ENCODE measurements at regions not wholly inside any gene's neighbourhood (a gene's known extent, or its start where the extent isn't known, plus 50 kb on each side); places are given as distances from the start of the nearest gene placed in this dataset.

DNA sequence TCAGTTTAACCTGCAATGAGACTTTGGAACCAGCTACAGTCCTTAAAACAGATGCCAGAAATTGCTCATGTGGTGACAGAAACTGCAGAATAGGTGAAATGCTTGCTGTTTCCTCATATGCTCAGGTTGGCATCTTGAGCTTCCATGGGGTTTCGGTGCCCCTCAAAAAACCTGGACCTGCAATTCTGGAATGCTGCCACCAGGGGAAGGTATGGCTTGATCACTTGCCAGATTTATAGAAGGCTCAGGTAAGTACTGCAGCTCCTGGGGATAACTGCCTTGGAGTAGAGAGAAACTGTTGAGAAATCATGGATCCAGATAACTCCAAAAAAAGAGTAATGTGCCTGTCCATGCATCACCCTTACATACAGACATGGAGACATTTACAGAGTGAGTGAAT is 113.0 kb downstream of the CTTN start:
- no peaks in the 10 kb centered on the region for H3K4me1 ChIP-seq (ENCODE audit: control insufficient read depth, insufficient read depth, low read length)
- H3K36me3 ChIP-seq (ENCODE audit: control insufficient read depth, insufficient read depth, low read length): no peaks in the 10 kb centered on the region
- no peak overlapping the region for H3K4me3 ChIP-seq (ENCODE audit: low read depth, low read length)
- no peaks in the 10 kb centered on the region for H3K27me3 ChIP-seq (ENCODE audit: control insufficient read depth, insufficient read depth, low read length)
- H3K9ac ChIP-seq (ENCODE audit: low read depth, low read length): no peak overlapping the region
- no peaks in the 10 kb centered on the region for H3K9me3 ChIP-seq (ENCODE audit: control insufficient read depth, insufficient read depth, low read length)

DNA sequence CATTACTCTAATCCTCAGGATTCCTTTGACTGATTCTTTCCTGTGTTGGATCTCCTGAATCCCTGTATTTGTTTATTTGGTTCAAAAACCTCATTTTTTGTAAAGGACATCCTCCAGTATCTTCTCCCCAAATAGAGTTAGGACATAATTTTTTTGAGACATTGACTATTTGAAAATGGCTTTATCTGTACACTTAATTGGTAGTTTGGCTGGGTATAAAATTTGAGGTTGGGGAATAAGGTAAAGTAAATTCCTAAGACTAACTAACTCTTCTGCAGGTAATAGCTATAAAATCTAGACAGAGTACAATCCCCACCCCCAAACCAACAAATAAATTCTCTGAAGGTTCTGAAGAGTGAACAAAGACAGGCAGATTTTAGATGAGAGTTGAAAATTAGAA is 114.4 kb downstream of the CTTN start:
- Histone ChIP-seq H3K9ac (ENCODE audit: low read depth, low read length) (no peak overlapping the region), H3K4me1 (ENCODE audit: control insufficient read depth, insufficient read depth, low read length) (no peaks in the 10 kb centered on the region), H3K4me3 (ENCODE audit: low read depth, low read length) (no peak overlapping the region), H3K9me3 (ENCODE audit: control insufficient read depth, insufficient read depth, low read length) (no peaks in the 10 kb centered on the region), H3K36me3 (ENCODE audit: control insufficient read depth, insufficient read depth, low read length) (no peaks in the 10 kb centered on the region), H3K27me3 (ENCODE audit: control insufficient read depth, insufficient read depth, low read length) (no peaks in the 10 kb centered on the region)

DNA sequence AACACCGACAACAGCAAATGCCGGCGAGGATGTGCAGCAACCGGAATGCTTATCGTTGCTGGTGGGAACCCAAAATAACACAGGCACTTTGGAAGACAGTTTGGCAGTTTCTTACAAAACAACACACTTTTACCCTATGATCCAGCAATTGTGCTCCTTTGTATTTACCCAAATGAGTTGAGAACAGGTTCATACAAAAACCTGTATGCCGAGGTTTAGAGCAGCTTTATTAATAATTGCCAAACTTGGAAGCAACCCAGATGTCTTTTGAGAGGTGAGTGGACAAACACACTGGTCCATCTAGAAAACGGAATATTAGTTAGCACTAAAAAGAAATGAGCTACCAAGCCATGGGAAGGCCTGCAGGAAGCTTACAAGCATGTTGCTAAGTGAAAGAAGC is 118.9 kb downstream of the CTTN start:
- H3K9me3 ChIP-seq (ENCODE audit: control insufficient read depth, insufficient read depth, low read length): no peaks in the 10 kb centered on the region
- peaks cover 3% of the 10 kb centered on the region for H3K4me1 ChIP-seq (ENCODE audit: control insufficient read depth, insufficient read depth, low read length)
- H3K27me3 ChIP-seq (ENCODE audit: control insufficient read depth, insufficient read depth, low read length): no peaks in the 10 kb centered on the region

DNA sequence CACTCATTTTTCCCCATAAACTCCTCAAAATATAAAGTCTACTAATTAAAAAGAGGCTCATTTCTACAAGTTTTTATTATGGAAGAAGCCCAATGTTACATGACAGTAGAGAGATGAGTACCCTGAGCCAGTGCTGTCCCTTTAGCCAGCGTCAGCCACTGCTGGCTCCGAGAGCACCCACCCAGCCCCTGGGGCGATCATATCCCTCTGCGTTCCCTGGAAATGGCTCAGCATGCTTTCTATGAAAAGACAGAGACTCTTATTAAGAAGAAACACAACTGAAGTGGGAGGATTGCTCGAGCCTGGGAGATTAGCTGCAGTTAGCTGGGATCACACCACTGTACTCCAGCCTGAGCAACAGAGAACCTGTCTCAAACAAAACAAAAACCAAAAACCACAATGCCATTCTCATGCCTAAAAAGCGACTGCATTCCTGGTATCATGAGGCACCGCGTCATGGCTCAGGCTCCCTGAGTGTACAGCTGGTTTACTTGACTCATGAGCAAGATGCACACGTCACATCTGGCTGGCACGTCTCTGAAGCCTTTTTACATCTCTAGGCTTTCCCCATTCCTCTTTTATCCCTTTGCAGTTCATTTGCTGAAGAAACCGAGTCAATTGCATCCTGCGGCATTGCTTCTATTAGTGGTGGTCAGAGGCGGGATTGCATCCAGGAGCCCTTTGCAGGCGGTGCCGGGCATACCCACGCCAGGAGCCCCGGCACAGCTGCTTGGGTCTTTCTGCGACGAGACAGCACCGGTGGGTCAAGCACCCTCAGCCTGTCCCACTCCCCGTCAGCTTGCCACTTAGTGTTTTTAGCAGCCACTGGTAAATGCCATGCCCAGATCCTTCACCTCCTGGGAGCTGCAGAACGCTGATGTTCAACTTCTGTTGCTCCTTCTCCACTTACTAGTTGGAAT is 119.9 kb downstream of the CTTN start:
- Histone ChIP-seq H3K27me3 (ENCODE audit: control insufficient read depth, insufficient read depth, low read length) (no peaks in the 10 kb centered on the region), H3K4me1 (ENCODE audit: control insufficient read depth, insufficient read depth, low read length) (peaks cover 4% of the 10 kb centered on the region), H3K4me3 (ENCODE audit: low read depth, low read length) (no peak overlapping the region), H3K9ac (ENCODE audit: low read depth, low read length) (no peak overlapping the region), H3K9me3 (ENCODE audit: control insufficient read depth, insufficient read depth, low read length) (no peaks in the 10 kb centered on the region), H3K36me3 (ENCODE audit: control insufficient read depth, insufficient read depth, low read length) (no peaks in the 10 kb centered on the region)

More for the DNA sequence above, 118.9 kb downstream of the CTTN start:
- Histone ChIP-seq H3K36me3 (ENCODE audit: control insufficient read depth, insufficient read depth, low read length) (no peaks in the 10 kb centered on the region), H3K4me3 (ENCODE audit: low read depth, low read length) (no peak overlapping the region), H3K9ac (ENCODE audit: low read depth, low read length) (no peak overlapping the region)

DNA sequence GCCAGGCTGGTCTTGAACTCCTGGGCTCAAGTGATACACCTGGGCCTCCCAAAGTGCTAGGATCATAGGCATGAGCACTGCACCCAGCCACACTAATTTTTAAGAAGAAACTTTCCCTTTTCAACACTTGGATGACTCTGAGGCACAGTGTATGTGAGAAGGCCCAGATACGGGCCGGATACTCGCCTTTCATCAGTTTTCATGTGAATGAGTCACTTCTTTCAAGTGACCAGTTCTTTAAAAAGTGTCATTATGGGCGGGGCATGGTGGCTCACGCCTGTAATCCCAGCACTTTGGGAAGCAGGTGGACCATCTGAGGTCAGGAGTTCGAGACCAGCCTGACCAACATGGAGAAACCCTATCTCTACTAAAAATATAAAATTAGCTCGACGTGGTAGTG is 120.8 kb downstream of the CTTN start:
- H3K9me3 ChIP-seq (ENCODE audit: control insufficient read depth, insufficient read depth, low read length): no peaks in the 10 kb centered on the region
- no peak overlapping the region for H3K4me3 ChIP-seq (ENCODE audit: low read depth, low read length)
- H3K36me3 ChIP-seq (ENCODE audit: control insufficient read depth, insufficient read depth, low read length): no peaks in the 10 kb centered on the region
- H3K4me1 ChIP-seq (ENCODE audit: control insufficient read depth, insufficient read depth, low read length): peaks cover 11% of the 10 kb centered on the region
- H3K9ac ChIP-seq (ENCODE audit: low read depth, low read length): no peak overlapping the region
- no peaks in the 10 kb centered on the region for H3K27me3 ChIP-seq (ENCODE audit: control insufficient read depth, insufficient read depth, low read length)

DNA sequence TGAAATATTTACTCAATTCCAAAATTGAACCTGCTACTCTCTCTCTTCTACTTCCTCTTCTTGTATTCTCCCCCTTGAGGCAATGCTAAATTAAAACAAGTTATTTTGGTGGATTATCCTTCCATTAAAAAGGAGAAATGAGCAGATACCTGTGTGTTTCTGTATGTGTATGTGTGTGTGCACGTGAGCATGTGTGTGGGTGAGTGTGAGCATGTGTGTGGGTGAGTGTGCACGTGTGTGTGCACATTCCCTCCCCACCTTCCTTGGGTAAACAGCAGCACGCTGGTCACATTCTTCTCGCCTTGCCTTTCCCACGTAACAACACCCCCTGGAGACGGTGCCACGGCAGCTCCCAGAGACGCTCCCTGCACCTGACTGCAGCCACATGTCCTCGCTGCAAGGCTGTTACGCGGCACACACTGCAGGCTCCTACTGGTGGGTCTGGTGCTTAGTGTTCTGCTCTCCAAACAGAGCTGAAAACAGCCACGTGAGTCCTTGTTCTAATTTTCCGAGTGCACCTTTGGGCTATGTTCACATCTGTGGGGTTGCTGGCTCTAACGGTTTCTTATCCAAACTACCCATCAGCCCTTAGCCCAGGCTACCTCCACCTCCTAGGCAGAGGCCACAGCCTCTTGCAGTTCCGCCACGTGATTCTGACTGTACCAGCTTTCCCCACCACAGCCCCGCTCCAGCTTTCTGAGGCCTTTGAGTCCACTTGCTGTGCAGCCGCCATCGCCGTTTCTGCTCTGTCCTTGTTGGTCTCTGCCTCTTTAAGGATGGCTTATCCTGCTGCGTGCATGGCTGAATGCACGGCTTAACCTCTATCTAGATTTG is 123.4 kb downstream of the CTTN start:
- no peaks in the 10 kb centered on the region for H3K27me3 ChIP-seq (ENCODE audit: control insufficient read depth, insufficient read depth, low read length)
- H3K4me1 ChIP-seq (ENCODE audit: control insufficient read depth, insufficient read depth, low read length): peaks cover 18% of the 10 kb centered on the region
- H3K36me3 ChIP-seq (ENCODE audit: control insufficient read depth, insufficient read depth, low read length): no peaks in the 10 kb centered on the region
- H3K4me3 ChIP-seq (ENCODE audit: low read depth, low read length): no peak overlapping the region
- no peak overlapping the region for H3K9ac ChIP-seq (ENCODE audit: low read depth, low read length)
- H3K9me3 ChIP-seq (ENCODE audit: control insufficient read depth, insufficient read depth, low read length): no peaks in the 10 kb centered on the region

DNA sequence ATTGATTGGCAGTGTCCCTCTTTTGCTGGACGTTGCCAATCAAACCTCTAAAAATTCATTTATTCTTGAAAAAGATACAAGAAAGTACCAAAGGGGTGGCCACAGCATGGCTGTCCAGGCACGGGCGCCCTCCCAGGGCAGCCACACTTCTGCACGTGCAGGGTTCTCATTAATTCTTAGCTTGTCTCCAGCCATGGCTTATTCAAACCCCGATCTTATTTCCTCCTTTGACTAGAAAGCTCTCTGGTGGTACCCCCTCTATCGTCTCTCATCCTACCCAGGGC is 123.9 kb downstream of the CTTN start:
- H3K4me3 ChIP-seq (ENCODE audit: low read depth, low read length): no peak overlapping the region
- H3K9me3 ChIP-seq (ENCODE audit: control insufficient read depth, insufficient read depth, low read length): no peaks in the 10 kb centered on the region
- H3K9ac ChIP-seq (ENCODE audit: low read depth, low read length): no peak overlapping the region
- H3K36me3 ChIP-seq (ENCODE audit: control insufficient read depth, insufficient read depth, low read length): no peaks in the 10 kb centered on the region
- H3K4me1 ChIP-seq (ENCODE audit: control insufficient read depth, insufficient read depth, low read length): peaks cover 18% of the 10 kb centered on the region
- no peaks in the 10 kb centered on the region for H3K27me3 ChIP-seq (ENCODE audit: control insufficient read depth, insufficient read depth, low read length)

DNA sequence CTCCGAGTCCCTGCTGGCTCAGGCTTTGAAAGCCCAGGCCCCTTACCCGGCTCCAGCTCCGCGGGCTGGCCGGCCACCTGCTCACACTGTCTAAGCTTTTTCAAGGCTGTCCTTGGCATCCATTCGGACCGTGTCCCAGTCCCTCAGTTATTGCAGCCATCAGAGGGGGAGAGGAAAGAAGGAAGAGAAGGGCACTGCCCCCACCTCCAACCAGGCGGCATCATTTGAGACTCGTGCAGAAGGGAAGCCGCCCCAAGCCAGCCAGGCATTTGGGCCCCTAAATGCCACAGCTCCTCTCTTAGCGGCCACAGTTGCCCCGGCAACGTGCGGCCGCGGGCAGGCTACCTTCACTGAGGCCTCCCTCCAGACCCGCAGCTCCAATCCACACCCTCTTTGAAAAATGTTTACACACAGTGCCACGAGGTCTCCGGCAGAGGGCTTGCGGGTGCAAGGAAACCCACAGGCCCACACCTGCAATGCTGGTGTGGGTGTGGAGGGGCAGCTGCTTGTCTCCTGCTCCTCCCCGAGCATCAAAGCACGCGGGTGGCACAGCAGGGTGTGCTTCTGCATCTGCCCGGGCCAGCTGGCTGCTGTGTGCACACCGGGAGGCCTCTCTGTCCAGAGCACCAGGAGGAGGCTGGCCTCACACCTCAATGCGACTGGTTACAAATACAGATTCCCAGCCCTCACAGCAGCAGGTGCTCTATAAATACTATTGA is 124.4 kb downstream of the CTTN start:
- H3K9ac ChIP-seq (ENCODE audit: low read depth, low read length): no peak overlapping the region
- H3K4me3 ChIP-seq (ENCODE audit: low read depth, low read length): no peak overlapping the region
- H3K27me3 ChIP-seq (ENCODE audit: control insufficient read depth, insufficient read depth, low read length): no peaks in the 10 kb centered on the region
- no peaks in the 10 kb centered on the region for H3K36me3 ChIP-seq (ENCODE audit: control insufficient read depth, insufficient read depth, low read length)
- no peaks in the 10 kb centered on the region for H3K9me3 ChIP-seq (ENCODE audit: control insufficient read depth, insufficient read depth, low read length)
- H3K4me1 ChIP-seq (ENCODE audit: control insufficient read depth, insufficient read depth, low read length): peaks cover 18% of the 10 kb centered on the region

DNA sequence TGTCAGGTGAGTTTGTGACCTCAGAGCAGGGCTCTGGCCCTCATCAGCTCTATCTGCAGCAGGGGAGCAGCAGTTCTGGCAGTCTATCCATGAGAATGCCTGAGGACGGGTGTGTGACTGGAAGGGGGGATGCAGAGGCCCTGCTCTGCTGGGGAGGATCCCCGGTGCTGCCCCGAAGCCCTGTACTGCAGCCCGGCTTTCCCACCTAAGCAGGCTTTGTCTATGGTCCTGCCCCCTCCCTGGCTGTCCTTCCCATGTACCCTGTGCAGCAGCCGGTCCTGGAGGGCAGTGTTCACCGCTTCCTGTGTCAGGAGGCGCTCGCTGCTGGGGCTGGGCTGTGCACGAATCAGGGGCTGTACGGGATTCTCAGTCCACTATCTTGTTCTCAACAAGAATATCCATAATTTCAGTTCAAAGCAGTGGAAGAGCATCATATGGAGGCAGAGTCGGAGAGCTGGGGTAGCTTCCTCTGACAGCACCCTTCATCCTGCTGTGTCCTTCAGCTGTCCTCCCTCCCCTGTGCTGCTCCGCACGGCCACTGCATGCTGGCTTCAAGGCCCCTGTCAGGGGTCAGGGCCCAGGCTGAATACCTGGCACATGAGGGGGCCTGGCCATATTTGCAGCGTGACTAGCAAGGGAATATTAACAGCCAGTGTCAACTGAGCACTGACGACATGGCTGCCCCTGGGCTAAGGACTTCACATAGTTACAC is 125.2 kb downstream of the CTTN start:
- no peaks in the 10 kb centered on the region for H3K36me3 ChIP-seq (ENCODE audit: control insufficient read depth, insufficient read depth, low read length)
- no peak overlapping the region for H3K9ac ChIP-seq (ENCODE audit: low read depth, low read length)
- H3K4me1 ChIP-seq (ENCODE audit: control insufficient read depth, insufficient read depth, low read length): peaks cover 18% of the 10 kb centered on the region
- H3K9me3 ChIP-seq (ENCODE audit: control insufficient read depth, insufficient read depth, low read length): no peaks in the 10 kb centered on the region
- H3K27me3 ChIP-seq (ENCODE audit: control insufficient read depth, insufficient read depth, low read length): no peaks in the 10 kb centered on the region
- H3K4me3 ChIP-seq (ENCODE audit: low read depth, low read length): no peak overlapping the region

DNA sequence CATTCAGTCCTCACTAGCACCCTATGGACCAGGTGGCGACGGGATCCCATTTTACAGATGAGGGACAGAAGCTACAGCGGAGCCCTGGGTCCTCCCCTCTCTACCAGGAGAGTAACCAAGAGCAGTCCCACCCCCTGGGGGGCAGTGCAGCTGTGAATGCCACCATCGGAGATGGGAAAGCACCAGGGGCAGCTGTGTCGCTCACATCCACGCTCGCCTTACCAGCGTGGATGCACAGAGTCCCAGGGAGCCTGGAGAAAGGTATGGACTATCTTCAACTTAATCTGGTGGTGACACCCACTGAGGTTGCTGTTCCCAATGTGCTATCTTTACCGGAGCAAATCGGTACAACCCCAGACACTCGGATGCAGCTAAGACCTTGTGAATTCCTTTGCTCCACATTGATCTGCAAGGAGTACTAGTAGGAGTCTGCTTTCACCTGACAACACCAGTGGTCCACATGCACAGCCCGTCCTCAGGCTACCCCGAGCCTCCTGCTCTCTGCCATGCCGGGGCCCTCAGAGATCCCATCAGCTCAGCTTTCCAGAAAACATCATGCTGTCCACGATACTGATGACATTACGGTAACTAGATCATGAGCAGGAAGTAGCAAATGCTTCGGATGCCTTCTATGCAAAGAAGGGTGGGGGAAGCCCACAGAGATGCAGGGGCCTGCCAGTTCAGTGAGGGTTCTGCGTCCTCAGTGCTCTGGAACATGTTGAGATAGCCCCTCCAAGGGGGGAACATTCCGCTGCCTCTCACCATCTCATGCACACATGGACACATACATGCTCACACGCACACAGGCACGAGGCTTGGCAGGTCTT is 126.0 kb downstream of the CTTN start:
- Histone ChIP-seq H3K9me3 (ENCODE audit: control insufficient read depth, insufficient read depth, low read length) (no peaks in the 10 kb centered on the region), H3K36me3 (ENCODE audit: control insufficient read depth, insufficient read depth, low read length) (no peaks in the 10 kb centered on the region), H3K9ac (ENCODE audit: low read depth, low read length) (no peak overlapping the region), H3K4me1 (ENCODE audit: control insufficient read depth, insufficient read depth, low read length) (peaks cover 18% of the 10 kb centered on the region), H3K27me3 (ENCODE audit: control insufficient read depth, insufficient read depth, low read length) (no peaks in the 10 kb centered on the region), H3K4me3 (ENCODE audit: low read depth, low read length) (no peak overlapping the region)

DNA sequence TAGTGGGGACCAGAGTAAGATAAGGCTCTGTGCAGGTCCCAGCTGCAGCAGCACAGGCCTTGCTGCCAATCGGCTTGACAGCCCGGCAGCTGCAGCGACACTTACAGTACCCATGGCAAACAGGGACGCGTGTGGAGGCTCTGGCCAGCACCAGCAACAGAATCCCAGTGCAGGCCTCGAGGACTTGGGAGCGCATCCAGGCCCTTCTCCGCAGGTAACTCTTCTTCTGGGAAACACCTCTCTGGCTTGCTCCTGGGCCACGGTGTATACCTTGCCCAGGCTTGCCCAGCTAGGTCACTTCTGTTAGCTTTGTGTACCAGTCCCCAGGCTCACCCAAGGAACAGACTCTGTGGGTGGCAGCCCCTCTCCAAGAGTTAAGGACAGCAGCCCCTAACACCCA is 126.7 kb downstream of the CTTN start:
- Histone ChIP-seq H3K36me3 (ENCODE audit: control insufficient read depth, insufficient read depth, low read length) (no peaks in the 10 kb centered on the region), H3K4me1 (ENCODE audit: control insufficient read depth, insufficient read depth, low read length) (peaks cover 18% of the 10 kb centered on the region), H3K9ac (ENCODE audit: low read depth, low read length) (no peak overlapping the region), H3K4me3 (ENCODE audit: low read depth, low read length) (no peak overlapping the region), H3K9me3 (ENCODE audit: control insufficient read depth, insufficient read depth, low read length) (no peaks in the 10 kb centered on the region), H3K27me3 (ENCODE audit: control insufficient read depth, insufficient read depth, low read length) (no peaks in the 10 kb centered on the region)

Measured in iPS-15b (cell line).